ENCODE measurements at regions not wholly inside any gene's neighbourhood (a gene's known extent, or its start where the extent isn't known, plus 50 kb on each side); places are given as distances from the start of the nearest gene placed in this dataset.

DNA sequence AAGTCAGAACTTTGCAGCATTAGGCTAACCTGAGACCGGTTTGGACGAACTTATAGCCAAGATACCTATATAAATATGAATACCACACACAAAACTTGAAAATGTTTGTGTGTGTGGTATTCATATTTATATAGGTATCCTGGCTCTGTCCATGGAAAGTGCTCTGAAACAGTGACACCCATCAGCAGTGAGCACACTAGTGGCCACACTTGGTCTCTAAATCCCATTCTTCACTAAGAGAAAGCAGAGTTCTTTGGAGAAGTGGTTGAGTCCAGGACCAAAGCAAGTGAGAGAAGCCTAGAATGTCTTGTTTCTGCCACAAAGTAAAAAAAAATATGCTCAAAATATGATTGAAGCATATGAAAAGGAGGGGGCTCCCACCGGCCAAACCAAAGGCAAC is 146.5 kb downstream of the TWIST2 start:
- Histone ChIP-seq H3K4me1 (ENCODE audit: low read depth) (no peaks in the 10 kb centered on the region), H3K9me3 (ENCODE audit: low read depth) (no peaks in the 10 kb centered on the region), H3K36me3 (no peaks in the 10 kb centered on the region), H3K4me3 (no peak overlapping the region), H3K27ac (no peak overlapping the region), H3K27me3 (no peaks in the 10 kb centered on the region)
- no peak for DNase-seq (ENCODE audit: low read depth in 1 of 2, low spot score in 1 of 2)
- TF ChIP-seq, protein P1, sequence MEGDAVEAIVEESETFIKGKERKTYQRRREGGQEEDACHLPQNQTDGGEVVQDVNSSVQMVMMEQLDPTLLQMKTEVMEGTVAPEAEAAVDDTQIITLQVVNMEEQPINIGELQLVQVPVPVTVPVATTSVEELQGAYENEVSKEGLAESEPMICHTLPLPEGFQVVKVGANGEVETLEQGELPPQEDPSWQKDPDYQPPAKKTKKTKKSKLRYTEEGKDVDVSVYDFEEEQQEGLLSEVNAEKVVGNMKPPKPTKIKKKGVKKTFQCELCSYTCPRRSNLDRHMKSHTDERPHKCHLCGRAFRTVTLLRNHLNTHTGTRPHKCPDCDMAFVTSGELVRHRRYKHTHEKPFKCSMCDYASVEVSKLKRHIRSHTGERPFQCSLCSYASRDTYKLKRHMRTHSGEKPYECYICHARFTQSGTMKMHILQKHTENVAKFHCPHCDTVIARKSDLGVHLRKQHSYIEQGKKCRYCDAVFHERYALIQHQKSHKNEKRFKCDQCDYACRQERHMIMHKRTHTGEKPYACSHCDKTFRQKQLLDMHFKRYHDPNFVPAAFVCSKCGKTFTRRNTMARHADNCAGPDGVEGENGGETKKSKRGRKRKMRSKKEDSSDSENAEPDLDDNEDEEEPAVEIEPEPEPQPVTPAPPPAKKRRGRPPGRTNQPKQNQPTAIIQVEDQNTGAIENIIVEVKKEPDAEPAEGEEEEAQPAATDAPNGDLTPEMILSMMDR (IDR thresholded peaks at IDR 0.05; ENCODE audit: low read depth, low read length): no peak

DNA sequence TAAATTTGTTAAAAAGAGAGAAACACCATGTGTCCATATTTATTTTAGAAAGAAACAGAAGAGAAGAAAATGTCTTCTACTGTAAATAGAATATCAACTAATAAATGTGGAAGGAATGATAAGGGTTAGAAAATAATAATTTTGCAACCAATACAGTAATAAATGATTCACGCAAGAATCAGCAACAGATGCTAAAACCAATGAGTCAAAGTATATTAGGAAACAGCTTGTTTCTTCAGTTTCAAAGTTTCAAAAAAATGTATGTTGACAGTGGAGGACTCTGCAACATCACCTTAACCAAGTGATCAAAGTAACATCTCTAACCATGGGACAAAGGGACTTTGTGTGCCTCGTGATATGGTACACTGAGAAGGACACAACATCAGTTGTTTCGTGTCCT is 147.0 kb downstream of the TWIST2 start:
- Histone ChIP-seq H3K36me3 (no peaks in the 10 kb centered on the region), H3K27ac (no peak overlapping the region), H3K9me3 (ENCODE audit: low read depth) (no peaks in the 10 kb centered on the region), H3K27me3 (no peaks in the 10 kb centered on the region), H3K4me3 (no peak overlapping the region), H3K4me1 (ENCODE audit: low read depth) (no peaks in the 10 kb centered on the region)
- DNase-seq (ENCODE audit: low read depth in 1 of 2, low spot score in 1 of 2): no peak
- TF ChIP-seq, protein P1 (IDR thresholded peaks at IDR 0.05; ENCODE audit: low read depth, low read length): no peak

DNA sequence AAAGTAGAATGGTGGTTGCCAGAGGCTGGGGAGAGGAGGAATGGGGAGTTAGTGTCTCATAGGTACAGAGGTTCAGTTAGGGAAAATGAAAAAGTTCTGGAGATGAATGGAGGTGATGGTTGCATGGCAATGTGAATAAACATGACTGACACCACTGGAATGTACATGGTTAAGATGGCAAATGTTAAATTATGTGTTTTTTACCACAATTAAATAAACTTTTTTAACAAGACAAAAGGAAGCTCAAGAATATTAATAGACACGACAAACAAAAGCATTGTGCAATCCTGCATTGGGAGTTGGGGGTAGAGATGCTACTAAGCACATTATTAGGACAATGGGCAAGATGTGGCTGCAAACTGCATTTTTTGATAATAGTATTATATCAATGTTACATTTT is 147.7 kb downstream of the TWIST2 start:
- H3K27ac ChIP-seq: no peak overlapping the region

DNA sequence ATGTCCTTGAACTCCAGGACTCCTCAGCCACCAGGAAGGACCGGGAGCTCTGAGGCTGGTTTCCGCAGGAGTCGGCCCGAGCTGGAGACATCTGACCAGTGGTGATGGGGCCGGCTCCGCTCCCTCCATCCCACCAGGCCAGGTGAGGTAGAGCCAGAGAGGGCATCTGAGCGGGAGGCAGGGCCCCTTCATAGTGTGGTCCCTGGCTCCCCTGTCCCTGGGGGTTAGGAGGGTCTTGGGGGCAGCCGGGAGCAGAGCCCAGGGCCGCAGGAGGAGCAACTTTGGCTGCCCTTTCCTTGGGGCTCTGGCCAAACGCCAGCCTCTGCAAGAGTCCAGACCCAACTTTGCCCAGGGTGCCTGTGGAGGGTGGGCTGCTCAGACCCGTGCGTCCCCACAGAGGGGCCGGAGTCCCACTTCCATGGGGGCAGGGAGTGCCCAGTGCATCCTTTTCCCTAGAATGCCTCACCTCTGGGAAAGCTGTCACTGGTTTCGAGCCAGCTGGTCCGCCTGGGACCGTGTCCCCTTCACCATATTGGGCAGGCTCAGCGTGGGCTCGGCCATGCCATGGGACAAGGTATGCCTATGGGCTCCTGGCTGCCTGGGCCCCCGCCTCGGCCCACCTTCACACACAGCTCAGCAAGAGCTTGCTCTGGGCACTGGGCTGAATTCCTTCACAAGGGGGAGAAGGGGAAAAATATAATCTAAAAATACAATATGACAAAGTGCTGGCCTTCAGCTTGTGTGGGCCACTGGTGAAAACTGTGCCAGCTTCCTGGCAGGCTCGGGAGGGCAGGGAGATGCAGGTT is 148.6 kb downstream of the TWIST2 start:
- Histone ChIP-seq H3K27me3 (no peaks in the 10 kb centered on the region), H3K4me3 (no peak overlapping the region), H3K4me1 (ENCODE audit: low read depth) (no peaks in the 10 kb centered on the region), H3K27ac (no peak overlapping the region), H3K9me3 (ENCODE audit: low read depth) (no peaks in the 10 kb centered on the region), H3K36me3 (no peaks in the 10 kb centered on the region)
- DNase-seq (ENCODE audit: low read depth in 1 of 2, low spot score in 1 of 2): no peak
- TF ChIP-seq, protein P1 (IDR thresholded peaks at IDR 0.05; ENCODE audit: low read depth, low read length): no peak

More for the DNA sequence above, 147.7 kb downstream of the TWIST2 start:
- DNase-seq (ENCODE audit: low read depth in 1 of 2, low spot score in 1 of 2): no peak
- H3K36me3 ChIP-seq: no peaks in the 10 kb centered on the region
- H3K27me3 ChIP-seq: no peaks in the 10 kb centered on the region
- no peaks in the 10 kb centered on the region for H3K4me1 ChIP-seq (ENCODE audit: low read depth)
- TF ChIP-seq, protein P1 (IDR thresholded peaks at IDR 0.05; ENCODE audit: low read depth, low read length): no peak
- no peak overlapping the region for H3K4me3 ChIP-seq
- no peaks in the 10 kb centered on the region for H3K9me3 ChIP-seq (ENCODE audit: low read depth)

GRCh38 chr2:238997137-238997390 is 149.2 kb downstream of the TWIST2 start:
- no peak overlapping the region for H3K4me3 ChIP-seq
- H3K27ac ChIP-seq: no peak overlapping the region
- H3K27me3 ChIP-seq: no peaks in the 10 kb centered on the region
- no peak for DNase-seq (ENCODE audit: low read depth in 1 of 2, low spot score in 1 of 2)
- TF ChIP-seq, protein P1 (IDR thresholded peaks at IDR 0.05; ENCODE audit: low read depth, low read length): no peak
- H3K36me3 ChIP-seq: no peaks in the 10 kb centered on the region
- H3K9me3 ChIP-seq (ENCODE audit: low read depth): no peaks in the 10 kb centered on the region
- no peaks in the 10 kb centered on the region for H3K4me1 ChIP-seq (ENCODE audit: low read depth)

Measured in cardiac muscle cell (in vitro differentiated cells and primary cell).